ENCODE measurements at regions not wholly inside any gene's neighbourhood (a gene's known extent, or its start where the extent isn't known, plus 50 kb on each side); places are given as distances from the start of the nearest gene placed in this dataset.

- Histone ChIP-seq H3K4me3 (ENCODE audit: extremely low read depth in 1 of 4, insufficient read depth in 2 of 4, low read depth in 3 of 4, low read length in 4 of 4) (no peak overlapping the region), H2BK15ac (ENCODE audit: low read length) (no peak overlapping the region), H3K27ac (ENCODE audit: low read depth, low read length) (no peak overlapping the region), H3K36me3 (ENCODE audit: control insufficient read depth in 2 of 4, insufficient read depth in 4 of 4, low read length in 3 of 4) (no peaks in the 10 kb centered on the region), H3K27me3 (replicated peaks in 1 of 4; ENCODE audit: control insufficient read depth in 3 of 4, extremely low read depth in 1 of 4, insufficient read depth in 3 of 4, low read length in 3 of 4) (no peaks in the 10 kb centered on the region), H3K56ac (replicated peaks; ENCODE audit: insufficient read length, low read depth, low read length) (no peak overlapping the region), H3K79me2 (ENCODE audit: control insufficient read depth in 1 of 2, insufficient read depth in 2 of 2, low read length in 2 of 2) (no peaks in the 10 kb centered on the region), H4K91ac (replicated peaks; ENCODE audit: insufficient read length, low read length) (no peak overlapping the region), H3K4me2 (ENCODE audit: insufficient read depth in 1 of 2, low read depth in 2 of 2, low read length in 2 of 2) (no peak overlapping the region), H3K4me1 (replicated peaks in 1 of 4; ENCODE audit: control insufficient read depth in 3 of 4, insufficient read depth in 4 of 4, low read length in 3 of 4) (no peaks in the 10 kb centered on the region), H3K9ac (replicated peaks in 1 of 4; ENCODE audit: extremely low read depth in 1 of 4, low read depth in 3 of 4, low read length in 3 of 4) (no peak overlapping the region), H2BK120ac (replicated peaks; ENCODE audit: low read depth, low read length) (no peak overlapping the region), H3K18ac (ENCODE audit: extremely low read depth, low read length) (no peak overlapping the region), H4K8ac (ENCODE audit: extremely low read depth, insufficient read depth, low read length) (no peak overlapping the region), H2AK5ac (ENCODE audit: low read depth, low read length) (no peak overlapping the region), H3K9me3 (ENCODE audit: insufficient read depth in 2 of 2, low read depth in 1 of 2, low read length in 1 of 2) (no peaks in the 10 kb centered on the region), H2BK5ac (ENCODE audit: low read depth, low read length) (no peak overlapping the region), H3K79me1 (ENCODE audit: low read depth, low read length) (no peaks in the 10 kb centered on the region), H2BK20ac (ENCODE audit: low read length) (no peak overlapping the region), H3K4ac (replicated peaks; ENCODE audit: insufficient read length, low read depth, low read length) (no peak overlapping the region), H3K14ac (ENCODE audit: insufficient read length) (no peak overlapping the region), H4K5ac (ENCODE audit: insufficient read length, low read depth, low read length) (no peak overlapping the region), H4K20me1 (replicated peaks in 1 of 2; ENCODE audit: control insufficient read depth in 1 of 2, insufficient read depth in 2 of 2, low read length in 2 of 2) (no peaks in the 10 kb centered on the region), H3K23me2 (ENCODE audit: low read depth, low read length) (no peaks in the 10 kb centered on the region), H2AFZ (ENCODE audit: low read length) (peak overlapping the region; percentile 1; the same call in 1 of the 2 replicates), H3K23ac (ENCODE audit: insufficient read length) (no peak overlapping the region), H2BK12ac (ENCODE audit: low read depth, low read length) (no peak overlapping the region)
- ChIA-PET POLR2A (ENCODE audit: partially characterized antibody) (no interaction called here), CTCF (ENCODE audit: partially characterized antibody) (interaction anchor here (0.5 to 1.2 kb wide), 5 partner anchors 17 to 404 kb away, joined by 3 read pairs; no protein-coding TSS in a partner anchor)
- FAIRE-seq = no peak
- 88% methylated on average over 3 of the region's 3 CpGs; no CpG with 5 or more reads in 1 of the 2 experiments for whole genome bisulfite sequencing, 2 experiments (ENCODE audit: extremely low coverage in 1 of 2, insufficient coverage in 1 of 2, insufficient read length in 1 of 2, insufficient replicate concordance in 2 of 2, low coverage in 1 of 2, low lambda C conversion rate in 2 of 2, missing lambda C conversion rate in 1 of 2)
- no peak for DNase-seq (ENCODE audit: low read depth in 1 of 2, low spot score in 2 of 2)
- TF ChIP-seq FOSL1 (IDR thresholded peaks at IDR 0.05; ENCODE audit: insufficient read depth, low read depth, low read length) (no peak), ASH2L (IDR thresholded peaks at IDR 0.05; ENCODE audit: low read length) (no peak), KDM5A (IDR thresholded peaks at IDR 0.05; ENCODE audit: low read length) (no peak), SP1 (IDR thresholded peaks at IDR 0.05; ENCODE audit: low read depth, low read length) (no peak), CTCF (IDR thresholded peaks at IDR 0.05; ENCODE audit: control extremely low read depth in 1 of 3, insufficient read depth in 1 of 3, low read depth in 1 of 3, low read length in 3 of 3) (no peak), EZH2 (IDR thresholded peaks at IDR 0.05; ENCODE audit: low read depth, low read length, severe bottlenecking) (no peak), TBP (IDR thresholded peaks at IDR 0.05; ENCODE audit: low read depth, low read length) (no peak), NRF1 (IDR thresholded peaks at IDR 0.05; ENCODE audit: low read depth, low read length) (no peak), JUN (IDR thresholded peaks at IDR 0.05; ENCODE audit: low read depth, low read length) (no peak), PHF8 (conservative IDR thresholded peaks at IDR 0.05; ENCODE audit: low read depth, low read length) (no peak), CEBPB (IDR thresholded peaks at IDR 0.05; ENCODE audit: low read depth, low read length) (no peak), SAP30 (IDR thresholded peaks at IDR 0.05; ENCODE audit: insufficient read depth, insufficient replicate concordance, low read length) (no peak), SIX5 (IDR thresholded peaks at IDR 0.05; ENCODE audit: low read depth, low read length) (no peak), CREB1 (IDR thresholded peaks at IDR 0.05) (no peak)
Observed at GRCh38 chr2:104784264-104784663, 69.7 kb upstream of the POU3F3 start.

Measured in H1 (cell line).